A673 (cell line): ENCODE measurements at regions not wholly inside any gene's neighbourhood (a gene's known extent, or its start where the extent isn't known, plus 50 kb on each side); places are given as distances from the start of the nearest gene placed in this dataset.

Experiments
- BruUV-seq: library from RNA; stranded (reverse); fragments of 400-500 nt; replicated peaks from 2 replicates; lab custom pipeline; 2021; lab: Mats Ljungman, UMichigan
- CTCF ChIA-PET: fragments of 300-600 bp; sonication (Branson Sonifier 250); formaldehyde crosslinking; loops from one replicate; lab custom pipeline; 2022; ENCODE audit warnings: antibody characterized with exemption; lab: Charles Lee
- POLR2A ChIA-PET: fragments of 300-600 bp; sonication (Branson Sonifier 250); formaldehyde crosslinking; loops from one replicate; lab custom pipeline; 2022; ENCODE audit warnings: antibody characterized with exemption; ENCODE audit not compliant: low non-redundant PET; lab: Charles Lee
- DNase-seq: peaks from one replicate; pipeline ENCODE4 v3.0.0-alpha.2; 2015; ENCODE audit warnings: low spot score
- H3K27ac ChIP-seq: fragments of 200-600 bp; sonication (generic); 2 replicates; pipeline ENCODE4 v1.5.1; 2016; ENCODE audit warnings: mixed run types, low read depth, mild to moderate bottlenecking, mixed read lengths, antibody characterized with exemption, low read length; ENCODE audit not compliant: poor library complexity, severe bottlenecking
- H3K27me3 ChIP-seq: fragments of 200-600 bp; sonication (generic); replicated peaks from 2 replicates; pipeline ENCODE4 v1.6.1; 2017; ENCODE audit warnings: mixed run types, low read depth, mild to moderate bottlenecking, mixed read lengths, antibody characterized with exemption, low read length; ENCODE audit not compliant: insufficient read depth, poor library complexity
- H3K36me3 ChIP-seq: fragments of 200-600 bp; sonication (generic); 2 replicates; pipeline ENCODE4 v1.6.1; 2016; ENCODE audit warnings: mixed run types, mild to moderate bottlenecking, mixed read lengths, antibody characterized with exemption, low read length; ENCODE audit not compliant: insufficient read depth, poor library complexity, severe bottlenecking
- H3K4me1 ChIP-seq: fragments of 200-600 bp; sonication (generic); 2 replicates; pipeline ENCODE4 v1.6.1; 2017; ENCODE audit warnings: mixed run types, mild to moderate bottlenecking, mixed read lengths, antibody characterized with exemption, low read length; ENCODE audit not compliant: insufficient read depth, poor library complexity, severe bottlenecking
- H3K4me3 ChIP-seq: fragments of 200-600 bp; sonication (generic); 2 replicates; pipeline ENCODE4 v1.5.1; 2016; ENCODE audit warnings: low read depth, mixed run types, mild to moderate bottlenecking, mixed read lengths, low read length; ENCODE audit not compliant: poor library complexity, severe bottlenecking
- H3K9me3 ChIP-seq: fragments of 200-600 bp; sonication (generic); 2 replicates; pipeline ENCODE4 v1.6.1; 2016; ENCODE audit warnings: mixed run types, low read depth, mild to moderate bottlenecking, mixed read lengths, antibody characterized with exemption, low read length; ENCODE audit not compliant: poor library complexity, severe bottlenecking
- EZH2 ChIP-seq: fragments of 200-600 bp; sonication (generic); IDR thresholded peaks from 2 replicates; pipeline ENCODE4 v1.6.1; 2017; ENCODE audit warnings: borderline replicate concordance, low read depth, mild to moderate bottlenecking, mixed read lengths, antibody characterized with exemption, low read length; ENCODE audit not compliant: poor library complexity, severe bottlenecking
- intact Hi-C: fragments of 100-400 bp; cut with micrococcal nuclease; formaldehyde crosslinking; loops from one replicate; pipeline ENCODE4 v1.10.0; 2022; ENCODE audit not compliant: unreplicated experiment
- TF ChIP-seq, protein P1 (sequence below): fragments of 300-800, 200-600 bp; sonication (generic); conservative IDR thresholded peaks from 2 replicates; pipeline ENCODE4 v1.5.1; 2017; ENCODE audit warnings: low read depth, mild to moderate bottlenecking, antibody characterized with exemption, low read length, moderate library complexity, mixed read lengths

DNA sequence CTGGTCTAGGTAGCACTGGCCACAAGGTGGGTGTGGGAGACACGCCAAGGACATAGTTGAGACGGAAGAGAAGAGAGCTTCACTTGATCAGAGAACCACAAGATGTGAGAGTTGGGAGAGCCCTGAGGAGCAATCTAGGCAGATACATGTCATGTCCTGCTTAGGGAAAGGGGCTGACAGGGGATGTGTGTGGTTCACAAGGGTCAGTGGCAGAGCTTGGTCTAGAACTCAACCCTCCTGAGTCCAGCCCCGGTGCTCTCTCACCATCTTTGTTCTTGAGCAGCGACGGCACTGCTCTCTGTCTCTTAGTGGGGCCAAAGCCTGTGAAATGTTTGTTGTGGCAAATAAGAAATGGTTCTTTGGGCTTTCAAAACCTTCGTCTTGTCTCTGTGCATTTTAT is 243.5 kb upstream of the ROPN1 start:
- Histone ChIP-seq H3K27ac (no peak overlapping the region), H3K9me3 (no peaks in the 10 kb centered on the region), H3K4me3 (no peak overlapping the region), H3K27me3 (no peaks in the 10 kb centered on the region), H3K36me3 (no peaks in the 10 kb centered on the region), H3K4me1 (no peaks in the 10 kb centered on the region)
- intact Hi-C loops = no loop called here
- CTCF ChIA-PET = no interaction called here
- DNase-seq = no peak
- no TSS peak for BruUV-seq
- POLR2A ChIA-PET = no interaction called here
- TF ChIP-seq, protein P1, sequence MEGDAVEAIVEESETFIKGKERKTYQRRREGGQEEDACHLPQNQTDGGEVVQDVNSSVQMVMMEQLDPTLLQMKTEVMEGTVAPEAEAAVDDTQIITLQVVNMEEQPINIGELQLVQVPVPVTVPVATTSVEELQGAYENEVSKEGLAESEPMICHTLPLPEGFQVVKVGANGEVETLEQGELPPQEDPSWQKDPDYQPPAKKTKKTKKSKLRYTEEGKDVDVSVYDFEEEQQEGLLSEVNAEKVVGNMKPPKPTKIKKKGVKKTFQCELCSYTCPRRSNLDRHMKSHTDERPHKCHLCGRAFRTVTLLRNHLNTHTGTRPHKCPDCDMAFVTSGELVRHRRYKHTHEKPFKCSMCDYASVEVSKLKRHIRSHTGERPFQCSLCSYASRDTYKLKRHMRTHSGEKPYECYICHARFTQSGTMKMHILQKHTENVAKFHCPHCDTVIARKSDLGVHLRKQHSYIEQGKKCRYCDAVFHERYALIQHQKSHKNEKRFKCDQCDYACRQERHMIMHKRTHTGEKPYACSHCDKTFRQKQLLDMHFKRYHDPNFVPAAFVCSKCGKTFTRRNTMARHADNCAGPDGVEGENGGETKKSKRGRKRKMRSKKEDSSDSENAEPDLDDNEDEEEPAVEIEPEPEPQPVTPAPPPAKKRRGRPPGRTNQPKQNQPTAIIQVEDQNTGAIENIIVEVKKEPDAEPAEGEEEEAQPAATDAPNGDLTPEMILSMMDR = no peak
- TF ChIP-seq EZH2 = no peak

DNA sequence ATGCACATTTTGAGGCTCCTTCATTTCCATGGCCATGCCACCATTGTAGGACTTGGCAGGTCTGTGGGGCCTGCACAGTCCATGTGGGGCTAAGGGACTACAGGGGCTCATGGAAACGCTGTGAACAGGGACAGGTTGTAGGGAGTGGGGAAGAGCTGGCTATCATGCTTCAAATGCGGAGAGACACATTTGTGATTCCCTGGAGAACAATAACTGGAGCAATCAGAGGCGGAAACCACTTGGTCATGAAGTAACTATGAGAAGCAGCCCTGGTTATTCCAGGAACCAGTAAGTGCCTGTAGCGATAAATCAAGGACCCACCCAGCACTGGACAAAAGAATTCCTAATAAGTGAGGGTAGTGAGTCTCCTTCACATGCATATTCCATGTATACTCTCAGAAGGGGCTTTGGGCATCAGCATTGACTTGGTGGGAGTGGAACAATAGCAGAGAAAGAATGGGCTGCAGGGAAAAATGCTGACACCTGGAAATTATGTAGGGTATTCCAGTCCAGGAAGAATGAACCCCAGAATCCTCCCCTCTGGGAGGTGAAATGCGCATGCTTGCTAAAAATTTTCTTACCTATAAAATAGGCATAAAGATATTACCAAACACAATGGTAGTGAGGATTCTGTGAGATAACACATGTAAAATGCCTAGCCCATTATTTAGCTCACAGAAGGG is 251.4 kb upstream of the ROPN1 start:
- no peaks in the 10 kb centered on the region for H3K36me3 ChIP-seq
- no peak overlapping the region for H3K27ac ChIP-seq
- no peak overlapping the region for H3K4me3 ChIP-seq
- no peaks in the 10 kb centered on the region for H3K9me3 ChIP-seq
- POLR2A ChIA-PET = no interaction called here
- H3K4me1 ChIP-seq = no peaks in the 10 kb centered on the region
- TF ChIP-seq, protein P1 = no peak
- no peak for TF ChIP-seq EZH2
- CTCF ChIA-PET = no interaction called here
- no TSS peak for BruUV-seq
- intact Hi-C loops = no loop called here
- DNase-seq = no peak
- no peaks in the 10 kb centered on the region for H3K27me3 ChIP-seq

DNA sequence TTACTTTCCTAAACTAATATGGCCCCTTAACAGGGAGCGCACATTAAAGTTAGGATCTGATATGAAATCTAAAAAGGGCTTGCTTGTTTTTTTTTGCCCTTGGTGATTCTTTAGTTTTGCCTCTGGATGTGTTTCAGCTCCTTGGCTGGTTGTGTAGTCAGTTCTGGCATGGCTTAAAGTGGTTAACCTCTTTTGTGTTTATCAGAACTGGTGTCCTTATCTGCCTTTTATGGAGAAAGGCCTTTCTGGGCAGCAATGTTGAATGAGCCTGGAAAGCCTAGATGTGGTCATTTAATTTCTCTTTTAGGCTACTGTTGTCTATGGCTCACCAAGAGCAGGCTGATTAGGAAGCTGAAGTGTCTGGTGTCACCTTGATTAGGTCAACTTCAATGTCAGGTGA is 254.5 kb upstream of the ROPN1 start:
- no peak overlapping the region for H3K27ac ChIP-seq
- TF ChIP-seq, protein P1 = no peak
- no peak for TF ChIP-seq EZH2
- ChIA-PET CTCF (no interaction called here), POLR2A (no interaction called here)
- intact Hi-C loops = no loop called here
- H3K27me3 ChIP-seq = no peaks in the 10 kb centered on the region
- no TSS peak for BruUV-seq
- H3K9me3 ChIP-seq = no peaks in the 10 kb centered on the region
- H3K4me1 ChIP-seq = no peaks in the 10 kb centered on the region
- H3K36me3 ChIP-seq = no peaks in the 10 kb centered on the region
- H3K4me3 ChIP-seq = no peak overlapping the region
- no peak for DNase-seq
